ENCODE measurements at regions not wholly inside any gene's neighbourhood (a gene's known extent, or its start where the extent isn't known, plus 50 kb on each side); places are given as distances from the start of the nearest gene placed in this dataset.

DNA sequence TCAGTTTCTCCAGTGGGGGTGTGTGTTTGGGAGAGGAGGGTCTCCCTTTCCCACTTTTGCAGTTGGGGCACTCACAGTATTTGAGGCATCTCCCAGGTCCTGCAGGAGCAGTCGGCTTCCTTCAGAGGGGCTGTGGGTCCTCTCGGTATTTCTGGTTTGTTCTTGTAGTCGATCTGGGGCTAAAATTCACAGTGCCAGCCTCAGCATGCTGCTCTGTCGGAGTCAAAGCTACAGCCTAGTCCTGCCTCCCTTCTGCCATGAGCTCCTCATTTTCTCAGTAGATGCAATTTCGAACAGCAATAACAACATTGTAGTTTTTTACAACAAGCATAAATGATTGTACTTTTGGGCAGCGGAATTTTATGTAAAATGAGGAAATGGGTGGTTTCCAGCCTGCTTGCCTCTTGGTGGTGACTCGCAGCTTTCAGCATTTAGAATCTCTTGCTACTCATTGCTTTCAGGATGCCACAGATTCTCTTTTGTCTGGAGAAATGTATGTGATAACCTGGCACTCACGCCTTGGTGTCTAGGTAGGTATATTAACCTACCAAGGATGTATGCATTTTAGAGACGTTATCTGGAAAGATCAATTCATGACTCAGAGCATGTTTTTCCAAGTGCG lies 82.4 kb upstream of the C21orf91 start:
- DNase-seq (ENCODE audit: low spot score): no peak

DNA sequence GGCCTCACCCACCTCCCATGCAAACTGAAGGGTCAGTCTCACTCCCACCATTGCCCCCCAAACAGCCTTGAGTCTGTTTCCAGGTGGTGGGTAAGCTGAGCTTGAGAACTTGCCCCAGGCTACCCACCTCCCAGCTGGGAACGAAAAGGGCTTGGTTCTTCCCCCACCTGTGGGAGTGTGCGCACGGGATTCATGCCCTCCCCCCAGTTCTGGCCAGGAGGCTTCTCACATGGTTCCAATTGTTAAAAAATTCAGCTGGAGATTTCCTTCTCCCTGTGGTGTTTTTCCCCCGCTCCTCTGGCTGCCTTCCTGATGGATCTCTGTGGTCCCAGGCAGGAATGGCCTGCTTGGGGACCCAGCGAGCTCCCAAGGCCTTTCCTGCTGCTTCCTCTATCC lies 81.8 kb upstream of the C21orf91 start:
- DNase-seq (ENCODE audit: low spot score): no peak

DNA sequence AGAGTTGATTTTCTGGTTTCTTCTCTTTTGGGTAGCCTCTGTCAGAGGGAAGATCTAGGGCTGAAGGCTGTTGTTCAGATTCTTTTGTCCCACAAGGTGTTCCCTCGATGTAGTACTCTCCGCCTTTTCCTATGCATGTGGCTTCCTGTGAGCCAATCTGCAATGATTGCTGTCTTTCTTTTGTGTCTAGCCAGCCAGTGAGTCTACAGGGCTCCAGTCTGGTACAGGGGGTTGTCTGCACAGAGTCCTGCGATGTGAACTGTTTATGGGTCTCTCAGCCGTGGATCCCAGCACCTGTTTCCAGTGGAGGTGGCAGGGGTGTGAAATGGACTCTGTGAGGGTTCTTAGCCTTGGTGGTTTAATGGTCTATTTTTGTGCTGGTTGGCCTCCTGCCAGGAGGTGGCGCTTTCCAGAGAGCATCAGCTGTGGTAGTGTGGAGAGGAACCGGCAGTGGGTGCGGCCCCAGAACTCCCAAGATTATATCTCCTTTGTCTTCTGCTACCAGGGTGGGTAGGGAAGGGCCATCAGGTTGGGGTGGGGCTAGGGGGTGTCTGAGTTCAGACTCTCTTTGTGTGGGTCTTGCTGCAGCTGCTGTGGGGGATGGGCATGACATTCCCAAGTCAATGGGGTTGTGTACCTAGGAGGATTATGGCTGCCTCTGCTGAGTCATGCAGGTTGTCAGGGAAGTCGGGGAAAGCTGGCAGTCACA lies 81.3 kb upstream of the C21orf91 start:
- DNase-seq (ENCODE audit: low spot score): no peak

DNA sequence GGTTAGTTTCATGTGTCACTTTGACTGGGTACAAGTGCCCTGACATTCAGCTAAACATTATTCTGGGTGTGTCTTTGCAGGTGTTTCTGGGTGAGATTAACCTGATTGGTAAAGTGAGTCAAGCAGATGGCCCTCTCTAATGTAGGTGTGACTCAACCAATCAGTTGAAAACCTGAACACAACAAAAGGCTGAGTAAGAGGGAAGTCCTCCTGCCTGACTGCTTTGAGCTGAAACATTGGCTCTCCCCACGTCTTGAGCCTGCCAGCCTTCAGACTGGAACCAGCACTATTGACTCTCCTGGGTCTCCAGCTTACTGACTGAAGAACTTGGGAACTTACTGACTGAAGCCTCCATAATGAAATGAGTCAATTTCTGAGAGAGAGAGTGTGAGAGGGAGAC lies 70.0 kb upstream of the C21orf91 start:
- DNase-seq (ENCODE audit: low spot score): no peak

DNA sequence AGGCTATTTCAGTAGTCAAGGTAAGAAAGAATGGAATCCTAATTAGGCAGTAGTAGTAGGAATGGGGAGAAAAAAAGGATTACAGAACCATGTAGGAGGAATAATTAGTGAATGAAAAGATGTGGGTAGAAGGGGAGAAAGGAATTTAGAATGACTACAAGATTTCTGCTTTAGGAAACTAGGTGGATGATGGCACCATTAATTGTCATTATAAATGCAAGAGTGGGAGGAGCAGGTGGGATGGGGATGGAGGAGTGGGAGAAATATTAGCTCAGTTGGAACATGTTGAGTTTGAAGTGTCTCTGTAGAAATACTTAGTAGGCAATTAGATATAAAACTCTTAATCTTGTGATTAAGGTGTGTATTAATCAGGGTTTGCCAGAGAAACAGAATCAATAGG lies 50.0 kb upstream of the C21orf91 start:
- no peak for DNase-seq (ENCODE audit: low spot score)
